ENCODE measurements at regions not wholly inside any gene's neighbourhood (a gene's known extent, or its start where the extent isn't known, plus 50 kb on each side); places are given as distances from the start of the nearest gene placed in this dataset.
A peak's percentile ranks its signal among the peaks of the same experiment; 100 is the strongest.

DNA sequence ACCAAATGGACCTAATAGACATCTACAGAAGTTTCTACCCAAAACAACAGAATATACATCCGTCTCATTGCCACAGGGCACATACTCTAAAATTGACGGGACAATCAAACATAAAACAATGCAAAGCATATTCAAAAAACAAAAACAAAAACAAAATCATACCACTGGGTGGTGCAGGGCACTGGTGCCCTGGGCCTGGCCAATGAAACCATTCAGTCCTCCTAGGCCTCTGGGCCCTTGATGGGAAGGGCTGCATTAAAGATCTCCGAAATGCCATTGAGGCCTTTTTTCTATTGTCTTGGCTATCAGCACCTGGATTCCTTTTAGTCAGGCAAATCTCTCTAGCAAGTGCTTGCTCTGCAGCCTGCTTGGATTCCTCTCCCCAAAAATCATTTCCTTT lies 213.9 kb upstream of the ZCCHC13 start:
- no peak overlapping the region for H3K4me3 ChIP-seq (replicated peaks in 1 of 2; ENCODE audit: low read depth in 2 of 2, low read length in 2 of 2)
- TF ChIP-seq, protein P1, sequence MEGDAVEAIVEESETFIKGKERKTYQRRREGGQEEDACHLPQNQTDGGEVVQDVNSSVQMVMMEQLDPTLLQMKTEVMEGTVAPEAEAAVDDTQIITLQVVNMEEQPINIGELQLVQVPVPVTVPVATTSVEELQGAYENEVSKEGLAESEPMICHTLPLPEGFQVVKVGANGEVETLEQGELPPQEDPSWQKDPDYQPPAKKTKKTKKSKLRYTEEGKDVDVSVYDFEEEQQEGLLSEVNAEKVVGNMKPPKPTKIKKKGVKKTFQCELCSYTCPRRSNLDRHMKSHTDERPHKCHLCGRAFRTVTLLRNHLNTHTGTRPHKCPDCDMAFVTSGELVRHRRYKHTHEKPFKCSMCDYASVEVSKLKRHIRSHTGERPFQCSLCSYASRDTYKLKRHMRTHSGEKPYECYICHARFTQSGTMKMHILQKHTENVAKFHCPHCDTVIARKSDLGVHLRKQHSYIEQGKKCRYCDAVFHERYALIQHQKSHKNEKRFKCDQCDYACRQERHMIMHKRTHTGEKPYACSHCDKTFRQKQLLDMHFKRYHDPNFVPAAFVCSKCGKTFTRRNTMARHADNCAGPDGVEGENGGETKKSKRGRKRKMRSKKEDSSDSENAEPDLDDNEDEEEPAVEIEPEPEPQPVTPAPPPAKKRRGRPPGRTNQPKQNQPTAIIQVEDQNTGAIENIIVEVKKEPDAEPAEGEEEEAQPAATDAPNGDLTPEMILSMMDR (IDR thresholded peaks at IDR 0.05; ENCODE audit: low read depth, low read length): no peak
- no peak for DNase-seq (ENCODE audit: low read depth in 2 of 2)

DNA sequence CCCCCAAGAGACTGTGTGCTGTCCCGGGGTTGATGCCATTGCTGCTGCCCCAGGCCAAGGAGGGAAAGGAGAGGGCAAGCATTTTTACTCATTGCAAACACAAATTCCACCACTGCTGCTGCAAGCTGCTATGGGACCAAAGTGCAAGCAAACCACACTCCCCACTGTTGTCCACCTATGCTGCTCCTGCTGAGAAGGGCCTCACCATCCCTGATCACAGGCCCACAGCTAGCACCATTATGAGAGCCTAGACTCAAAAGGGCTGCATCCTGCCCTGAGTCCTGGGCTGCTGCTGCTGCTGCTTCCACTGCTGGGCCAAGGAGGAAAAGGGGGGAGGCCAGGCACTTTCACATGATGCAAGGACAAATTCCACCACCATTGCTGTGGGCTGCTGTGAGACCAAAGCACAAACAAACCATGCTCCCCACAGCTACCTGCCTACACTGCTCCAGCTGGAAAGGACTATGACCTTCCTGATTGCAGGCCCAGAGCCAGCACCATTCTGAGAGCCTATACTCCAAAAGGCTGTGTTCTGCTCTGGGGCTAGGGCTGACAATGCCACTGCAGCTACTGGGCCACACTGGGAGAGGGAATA lies 218.2 kb upstream of the ZCCHC13 start:
- TF ChIP-seq, protein P1 (IDR thresholded peaks at IDR 0.05; ENCODE audit: low read depth, low read length): no peak
- no peak overlapping the region for H3K4me3 ChIP-seq (replicated peaks in 1 of 2; ENCODE audit: low read depth in 2 of 2, low read length in 2 of 2)
- no peak for DNase-seq (ENCODE audit: low read depth in 2 of 2)

DNA sequence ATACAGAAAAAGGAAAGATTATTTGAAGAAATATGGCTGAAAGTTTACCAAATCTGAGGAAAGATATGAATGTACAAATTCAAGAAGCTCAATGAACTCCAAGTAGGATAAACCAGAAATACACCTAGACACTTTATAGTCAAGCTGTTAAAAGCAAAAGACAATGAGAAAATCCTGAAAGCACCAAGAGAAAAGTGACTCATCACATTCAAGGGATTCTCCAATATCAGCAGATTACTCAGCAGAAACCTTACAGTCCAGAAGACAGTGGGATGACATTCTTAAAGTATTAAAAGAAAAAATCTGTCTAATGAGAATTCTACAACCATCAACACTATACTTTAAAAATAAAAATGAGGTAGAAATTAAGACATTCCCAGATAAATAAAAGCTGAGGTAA lies 223.8 kb upstream of the ZCCHC13 start:
- TF ChIP-seq, protein P1 (IDR thresholded peaks at IDR 0.05; ENCODE audit: low read depth, low read length): no peak
- peak in 1 of 2 donors; percentile 6 for DNase-seq (ENCODE audit: low read depth in 2 of 2)

DNA sequence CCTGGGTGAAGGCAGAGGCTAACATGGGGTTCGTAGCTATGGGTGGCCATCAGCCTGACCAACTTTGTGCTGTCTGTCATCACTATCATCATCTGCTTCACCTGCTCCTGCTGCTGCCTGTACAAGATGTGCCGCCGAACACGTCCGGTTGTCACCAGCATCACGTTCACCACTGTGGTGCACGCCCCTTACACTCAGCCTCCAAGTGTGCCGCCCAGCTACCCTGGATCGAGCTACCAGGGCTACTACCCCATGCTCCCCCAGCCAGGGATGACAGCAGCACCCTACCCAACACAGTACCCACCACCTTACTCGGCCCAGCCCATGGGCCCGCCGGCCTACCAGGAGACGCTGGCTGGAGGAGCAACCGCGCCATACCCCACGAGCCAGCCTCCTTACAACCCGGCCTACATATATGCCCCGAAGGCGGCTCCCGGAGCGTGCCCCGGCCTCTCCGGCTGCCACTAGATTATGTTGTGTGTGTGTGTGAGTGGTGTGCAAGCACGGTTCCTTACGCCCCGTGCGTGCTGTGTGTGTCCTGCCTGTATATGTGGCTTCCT lies 213.4 kb upstream of the XIST start:
- TF ChIP-seq, protein P1 (IDR thresholded peaks at IDR 0.05; ENCODE audit: low read depth, low read length): no peak
- DNase-seq (ENCODE audit: low read depth in 2 of 2): no peak
- no peak overlapping the region for H3K4me3 ChIP-seq (replicated peaks in 1 of 2; ENCODE audit: low read depth in 2 of 2, low read length in 2 of 2)

More for the DNA sequence above, 223.8 kb upstream of the ZCCHC13 start:
- H3K4me3 ChIP-seq (replicated peaks in 1 of 2; ENCODE audit: low read depth in 2 of 2, low read length in 2 of 2): no peak overlapping the region

DNA sequence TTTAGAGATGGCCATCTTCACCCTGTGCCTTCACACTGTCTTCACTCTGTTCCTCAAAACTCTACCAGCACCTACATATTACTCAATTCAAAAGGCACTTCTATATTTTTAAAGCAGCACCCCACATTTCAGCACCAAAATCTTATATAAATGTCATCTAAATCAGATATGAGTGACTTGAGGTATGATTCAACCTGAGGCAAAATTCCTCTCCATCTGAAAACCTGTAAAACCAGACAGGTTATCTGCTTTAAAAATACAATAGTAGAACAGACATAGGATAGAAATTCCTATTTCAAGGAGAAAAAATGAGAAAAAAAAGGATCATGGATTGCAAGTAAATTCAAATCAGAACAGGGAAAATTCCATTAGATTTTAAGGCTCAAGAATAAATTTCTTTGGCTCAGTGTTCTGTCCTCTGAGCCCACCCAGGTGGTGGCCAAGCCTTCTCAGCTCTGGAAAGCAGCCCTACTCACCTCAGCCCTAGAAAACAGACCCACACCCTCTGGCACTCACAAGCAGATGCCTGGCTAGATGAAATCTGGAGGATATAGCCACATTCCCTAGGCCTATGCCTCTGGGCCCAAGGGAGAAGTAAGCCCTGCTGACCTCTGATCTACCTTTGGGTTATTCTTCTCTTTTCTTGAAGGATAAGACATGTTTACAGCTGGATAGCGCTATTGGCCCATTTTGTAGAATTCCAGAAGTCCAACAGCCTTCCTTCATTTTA lies 211.1 kb upstream of the XIST start:
- H3K4me3 ChIP-seq (replicated peaks in 1 of 2; ENCODE audit: low read depth in 2 of 2, low read length in 2 of 2): no peak overlapping the region
- TF ChIP-seq, protein P1 (IDR thresholded peaks at IDR 0.05; ENCODE audit: low read depth, low read length): no peak
- DNase-seq (ENCODE audit: low read depth in 2 of 2): no peak

DNA sequence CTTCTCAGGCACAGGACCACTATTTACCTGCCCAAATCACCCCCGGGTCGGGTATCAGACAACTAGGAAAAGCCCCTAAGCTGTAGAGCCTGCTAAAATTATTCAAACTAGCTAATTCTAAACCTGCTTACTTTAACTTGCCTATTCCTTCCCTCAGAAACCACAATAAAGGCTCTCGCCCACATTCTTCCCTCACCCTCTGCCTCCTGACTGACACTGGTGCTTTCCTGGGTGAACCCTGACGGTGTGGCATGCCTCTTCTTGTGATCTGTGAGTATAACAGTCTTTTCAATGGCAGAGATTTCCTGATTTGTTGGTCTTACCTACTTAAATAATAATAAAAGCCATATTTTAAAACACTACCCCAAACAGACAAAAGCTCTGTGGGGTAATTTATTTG lies 209.4 kb upstream of the XIST start:
- no peak overlapping the region for H3K4me3 ChIP-seq (replicated peaks in 1 of 2; ENCODE audit: low read depth in 2 of 2, low read length in 2 of 2)
- TF ChIP-seq, protein P1 (IDR thresholded peaks at IDR 0.05; ENCODE audit: low read depth, low read length): no peak
- DNase-seq (ENCODE audit: low read depth in 2 of 2): no peak

All from cardiac fibroblast (primary cell).